ENCODE measurements at regions not wholly inside any gene's neighbourhood (a gene's known extent, or its start where the extent isn't known, plus 50 kb on each side); places are given as distances from the start of the nearest gene placed in this dataset.

GRCh38 chr1:60821156-60821555, 261.2 kb upstream of the NFIA start:
- Histone ChIP-seq H3K4me3 (no peak overlapping the region), H3K27ac (no peak overlapping the region), H3K36me3 (no peaks in the 10 kb centered on the region), H3K9me3 (no peaks in the 10 kb centered on the region), H3K4me1 (no peaks in the 10 kb centered on the region), H3K27me3 (ENCODE audit: low read depth) (no peaks in the 10 kb centered on the region)
- TF ChIP-seq CTCF (IDR thresholded peaks at IDR 0.05) = no peak
- DNase-seq (no peak), ATAC-seq (no peak)
- intact Hi-C loops (cut with DNase I) = no loop called here

GRCh38 chr1:60818969-60819701, 263.2 kb upstream of the NFIA start:
- H3K27ac ChIP-seq = no peak overlapping the region
- H3K4me3 ChIP-seq = no peak overlapping the region
- ATAC-seq (no peak), DNase-seq (no peak)
- no peaks in the 10 kb centered on the region for H3K27me3 ChIP-seq (ENCODE audit: low read depth)
- intact Hi-C loops (cut with DNase I) = no loop called here
- H3K4me1 ChIP-seq = no peaks in the 10 kb centered on the region
- H3K9me3 ChIP-seq = no peaks in the 10 kb centered on the region
- no peak for TF ChIP-seq CTCF (IDR thresholded peaks at IDR 0.05)
- H3K36me3 ChIP-seq = no peaks in the 10 kb centered on the region

GRCh38 chr1:60813071-60813470, 269.3 kb upstream of the NFIA start:
- no peak for TF ChIP-seq CTCF (IDR thresholded peaks at IDR 0.05)
- intact Hi-C loops (cut with DNase I) = no loop called here
- Histone ChIP-seq H3K27me3 (ENCODE audit: low read depth) (no peaks in the 10 kb centered on the region), H3K4me3 (no peak overlapping the region), H3K4me1 (no peaks in the 10 kb centered on the region), H3K27ac (no peak overlapping the region), H3K9me3 (no peaks in the 10 kb centered on the region), H3K36me3 (no peaks in the 10 kb centered on the region)
- ATAC-seq = no peak
- no peak for DNase-seq

GRCh38 chr1:60809204-60809980, 273.0 kb upstream of the NFIA start:
- no peaks in the 10 kb centered on the region for H3K9me3 ChIP-seq
- no peak for ATAC-seq
- H3K27ac ChIP-seq = no peak overlapping the region

GRCh38 chr1:60808676-60809075, 273.7 kb upstream of the NFIA start:
- no peaks in the 10 kb centered on the region for H3K9me3 ChIP-seq
- no peak overlapping the region for H3K4me3 ChIP-seq
- no peak overlapping the region for H3K27ac ChIP-seq
- no peaks in the 10 kb centered on the region for H3K36me3 ChIP-seq
- TF ChIP-seq CTCF (IDR thresholded peaks at IDR 0.05) = no peak
- H3K4me1 ChIP-seq = no peaks in the 10 kb centered on the region
- no peaks in the 10 kb centered on the region for H3K27me3 ChIP-seq (ENCODE audit: low read depth)
- intact Hi-C loops (cut with DNase I) = no loop called here
- ATAC-seq (no peak), DNase-seq (no peak)

More at GRCh38 chr1:60809204-60809980, 273.0 kb upstream of the NFIA start:
- DNase-seq = no peak
- Histone ChIP-seq H3K4me3 (no peak overlapping the region), H3K36me3 (no peaks in the 10 kb centered on the region), H3K4me1 (no peaks in the 10 kb centered on the region), H3K27me3 (ENCODE audit: low read depth) (no peaks in the 10 kb centered on the region)
- no peak for TF ChIP-seq CTCF (IDR thresholded peaks at IDR 0.05)
- intact Hi-C loops (cut with DNase I) = no loop called here
